ENCODE measurements at regions not wholly inside any gene's neighbourhood (a gene's known extent, or its start where the extent isn't known, plus 50 kb on each side); places are given as distances from the start of the nearest gene placed in this dataset.

- 60 to 77% methylated on average over 6 of the region's 6 CpGs for WGBS, 2 donors (ENCODE audit: low coverage in 1 of 2)
- H3K4me3 ChIP-seq = no peak overlapping the region
- no peaks in the 10 kb centered on the region for H3K36me3 ChIP-seq
- H3K27ac ChIP-seq = no peak overlapping the region
- ATAC-seq = no peak
- TF ChIP-seq POLR2A (IDR thresholded peaks at IDR 0.05) = no peak
- no peak for TF ChIP-seq POLR2AphosphoS5 (IDR thresholded peaks at IDR 0.05)
- no peak for TF ChIP-seq CTCF (IDR thresholded peaks at IDR 0.05)
- no peak for TF ChIP-seq EP300 (IDR thresholded peaks at IDR 0.05)
- peaks cover 0 to 17% (median 2%) of the 10 kb centered on the region in 3 donors for H3K9me3 ChIP-seq
- H3K4me1 ChIP-seq = peaks cover 2 to 51% (median 5%) of the 10 kb centered on the region in 3 donors
- H3K27me3 ChIP-seq = no peaks in the 10 kb centered on the region
These were observed 398.3 kb downstream of the UTRN start for GRCh38 chr6:144683216-144684070.

- peaks cover 0 to 10% of the 10 kb centered on the region in 2 donors for H3K36me3 ChIP-seq
- no peak for TF ChIP-seq EP300 (IDR thresholded peaks at IDR 0.05)
- no peak for TF ChIP-seq POLR2AphosphoS5 (IDR thresholded peaks at IDR 0.05)
- no peak for TF ChIP-seq POLR2A (IDR thresholded peaks at IDR 0.05)
- no peak for TF ChIP-seq CTCF (IDR thresholded peaks at IDR 0.05)
- peaks cover 0 to 10% (median 1%) of the 10 kb centered on the region in 3 donors for H3K4me1 ChIP-seq
- H3K9me3 ChIP-seq = peaks cover 0 to 25% (median 2%) of the 10 kb centered on the region in 3 donors
- H3K4me3 ChIP-seq = no peak overlapping the region
- no peak for ATAC-seq
- H3K27ac ChIP-seq = no peak overlapping the region
- H3K27me3 ChIP-seq = no peaks in the 10 kb centered on the region
These were observed 403.6 kb downstream of the UTRN start for GRCh38 chr6:144688713-144689112.

GRCh38 chr6:144689503-144690040, 404.4 kb downstream of the UTRN start:
- TF ChIP-seq POLR2A (IDR thresholded peaks at IDR 0.05) (no peak), EP300 (IDR thresholded peaks at IDR 0.05) (no peak), CTCF (IDR thresholded peaks at IDR 0.05) (no peak), POLR2AphosphoS5 (IDR thresholded peaks at IDR 0.05) (no peak)

GRCh38 chr6:144690133-144690532, 405.0 kb downstream of the UTRN start:
- no peaks in the 10 kb centered on the region for H3K27me3 ChIP-seq
- H3K9me3 ChIP-seq = peaks cover 0 to 25% (median 2%) of the 10 kb centered on the region in 3 donors
- H3K4me1 ChIP-seq = peaks cover 0 to 5% (median 0%) of the 10 kb centered on the region in 3 donors
- WGBS, 2 donors (ENCODE audit: low coverage in 1 of 2) = no CpG with 5 or more reads among the region's 1 CpG
- no peak overlapping the region for H3K27ac ChIP-seq
- TF ChIP-seq EP300 (IDR thresholded peaks at IDR 0.05) (no peak), POLR2A (IDR thresholded peaks at IDR 0.05) (no peak), CTCF (IDR thresholded peaks at IDR 0.05) (no peak), POLR2AphosphoS5 (IDR thresholded peaks at IDR 0.05) (no peak)
- H3K4me3 ChIP-seq = no peak overlapping the region
- ATAC-seq = no peak
- peaks cover 0 to 10% of the 10 kb centered on the region in 2 donors for H3K36me3 ChIP-seq

More at GRCh38 chr6:144689503-144690040, 404.4 kb downstream of the UTRN start:
- peaks cover 0 to 5% (median 0%) of the 10 kb centered on the region in 3 donors for H3K4me1 ChIP-seq
- WGBS, 2 donors (ENCODE audit: low coverage in 1 of 2) = 78 to 100% methylated on average over 1 to 3 of the region's 3 CpGs
- no peak overlapping the region for H3K4me3 ChIP-seq
- H3K27me3 ChIP-seq = no peaks in the 10 kb centered on the region
- H3K9me3 ChIP-seq = peaks cover 0 to 25% (median 2%) of the 10 kb centered on the region in 3 donors
- ATAC-seq = no peak
- H3K36me3 ChIP-seq = peaks cover 0 to 10% of the 10 kb centered on the region in 2 donors
- H3K27ac ChIP-seq = no peak overlapping the region

Measured in gastroesophageal sphincter (tissue), 4 donors.